ENCODE measurements at regions not wholly inside any gene's neighbourhood (a gene's known extent, or its start where the extent isn't known, plus 50 kb on each side); places are given as distances from the start of the nearest gene placed in this dataset.

DNA sequence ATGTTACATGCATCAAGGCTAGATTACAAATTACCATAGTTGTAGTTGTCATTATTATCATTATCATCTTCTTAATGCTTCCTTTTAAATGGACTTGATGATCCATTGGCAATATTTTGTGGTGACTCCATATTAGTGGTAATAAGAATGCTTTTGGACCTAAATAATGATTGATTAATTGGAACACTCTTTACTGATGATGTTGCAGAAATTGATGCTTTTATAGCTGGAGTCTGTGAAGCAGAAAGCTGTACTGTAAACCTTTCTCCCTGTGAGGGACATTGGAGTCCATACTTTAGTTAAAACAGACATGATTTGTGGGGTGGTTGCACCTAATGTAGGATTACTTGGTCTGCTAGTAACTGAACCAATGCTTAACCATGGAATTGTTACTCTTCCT is 190.4 kb downstream of the ATXN7L3B start:
- TF ChIP-seq, protein P1, sequence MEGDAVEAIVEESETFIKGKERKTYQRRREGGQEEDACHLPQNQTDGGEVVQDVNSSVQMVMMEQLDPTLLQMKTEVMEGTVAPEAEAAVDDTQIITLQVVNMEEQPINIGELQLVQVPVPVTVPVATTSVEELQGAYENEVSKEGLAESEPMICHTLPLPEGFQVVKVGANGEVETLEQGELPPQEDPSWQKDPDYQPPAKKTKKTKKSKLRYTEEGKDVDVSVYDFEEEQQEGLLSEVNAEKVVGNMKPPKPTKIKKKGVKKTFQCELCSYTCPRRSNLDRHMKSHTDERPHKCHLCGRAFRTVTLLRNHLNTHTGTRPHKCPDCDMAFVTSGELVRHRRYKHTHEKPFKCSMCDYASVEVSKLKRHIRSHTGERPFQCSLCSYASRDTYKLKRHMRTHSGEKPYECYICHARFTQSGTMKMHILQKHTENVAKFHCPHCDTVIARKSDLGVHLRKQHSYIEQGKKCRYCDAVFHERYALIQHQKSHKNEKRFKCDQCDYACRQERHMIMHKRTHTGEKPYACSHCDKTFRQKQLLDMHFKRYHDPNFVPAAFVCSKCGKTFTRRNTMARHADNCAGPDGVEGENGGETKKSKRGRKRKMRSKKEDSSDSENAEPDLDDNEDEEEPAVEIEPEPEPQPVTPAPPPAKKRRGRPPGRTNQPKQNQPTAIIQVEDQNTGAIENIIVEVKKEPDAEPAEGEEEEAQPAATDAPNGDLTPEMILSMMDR (IDR thresholded peaks at IDR 0.05; ENCODE audit: unreplicated experiment): no peak
- H3K27me3 Mint-ChIP-seq (ENCODE audit: low read depth): peaks cover 3% of the 10 kb centered on the region
- H3K4me3 Mint-ChIP-seq: no peak overlapping the region
- H3K27ac Mint-ChIP-seq: no peak overlapping the region
- no peaks in the 10 kb centered on the region for H3K36me3 Mint-ChIP-seq
- peaks cover 4% of the 10 kb centered on the region for H3K9me3 Mint-ChIP-seq
- H3K4me1 Mint-ChIP-seq: peaks cover 4% of the 10 kb centered on the region
- DNase-seq (ENCODE audit: low spot score in 2 of 2, unreplicated experiment in 2 of 2): no peak

DNA sequence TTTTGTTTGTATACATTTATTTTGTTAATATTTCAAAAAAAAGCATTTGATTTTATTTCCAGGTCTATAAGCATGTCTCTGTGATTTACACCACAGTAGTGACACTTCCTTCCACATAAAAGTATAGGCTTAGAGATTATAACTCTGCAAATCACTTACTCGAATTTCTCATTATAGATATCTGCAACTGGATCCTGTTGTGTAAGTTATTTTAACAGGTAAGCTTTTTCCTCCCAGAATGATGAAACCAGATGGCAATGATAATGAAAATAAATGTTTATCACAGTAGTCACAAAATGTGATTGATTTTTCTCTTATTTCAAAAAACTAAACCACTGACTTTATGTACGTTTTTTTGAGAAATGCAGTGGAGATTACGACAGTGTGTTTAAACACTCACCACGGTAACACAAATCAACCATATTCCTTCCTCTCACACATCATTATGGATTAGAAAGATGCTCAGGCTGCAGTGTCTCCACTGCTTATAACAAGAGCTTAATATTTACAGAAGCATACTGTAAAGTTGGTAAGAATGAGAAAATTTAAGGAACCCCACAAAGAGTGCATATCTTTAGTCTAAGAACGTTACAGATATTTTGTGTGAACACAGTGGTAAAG is 194.6 kb downstream of the ATXN7L3B start:
- Mint-ChIP-seq H3K9me3 (no peaks in the 10 kb centered on the region), H3K36me3 (no peaks in the 10 kb centered on the region), H3K27me3 (ENCODE audit: low read depth) (peaks cover 3% of the 10 kb centered on the region), H3K4me1 (peaks cover 4% of the 10 kb centered on the region), H3K4me3 (no peak overlapping the region), H3K27ac (no peak overlapping the region)
- DNase-seq (ENCODE audit: low spot score in 2 of 2, unreplicated experiment in 2 of 2): no peak
- TF ChIP-seq, protein P1 (IDR thresholded peaks at IDR 0.05; ENCODE audit: unreplicated experiment): no peak

DNA sequence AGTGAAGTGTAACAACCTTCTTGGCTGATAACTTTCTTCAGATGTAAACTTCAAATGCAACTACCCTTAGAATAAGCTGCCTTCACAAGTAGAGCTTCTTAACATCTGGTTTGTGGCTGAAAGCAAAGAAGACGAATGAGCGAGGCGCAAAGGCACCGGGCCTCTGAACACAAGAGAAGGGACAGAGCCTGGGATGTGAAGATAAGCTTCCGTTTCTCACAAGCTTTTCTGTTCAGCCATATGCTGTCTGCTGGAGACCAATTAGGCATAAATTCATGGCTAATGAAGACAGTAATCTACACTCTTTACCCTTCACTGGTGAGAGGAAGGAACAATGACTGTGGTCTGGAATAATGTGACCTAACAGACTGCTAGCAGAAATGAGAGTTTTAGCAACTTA is 195.2 kb downstream of the ATXN7L3B start:
- TF ChIP-seq, protein P1 (IDR thresholded peaks at IDR 0.05; ENCODE audit: unreplicated experiment): no peak
- Mint-ChIP-seq H3K36me3 (no peaks in the 10 kb centered on the region), H3K9me3 (no peaks in the 10 kb centered on the region), H3K4me3 (no peak overlapping the region), H3K27me3 (ENCODE audit: low read depth) (peaks cover 3% of the 10 kb centered on the region), H3K27ac (peak overlapping the region; percentile 19), H3K4me1 (peaks cover 4% of the 10 kb centered on the region)
- no peak for DNase-seq (ENCODE audit: low spot score in 2 of 2, unreplicated experiment in 2 of 2)

DNA sequence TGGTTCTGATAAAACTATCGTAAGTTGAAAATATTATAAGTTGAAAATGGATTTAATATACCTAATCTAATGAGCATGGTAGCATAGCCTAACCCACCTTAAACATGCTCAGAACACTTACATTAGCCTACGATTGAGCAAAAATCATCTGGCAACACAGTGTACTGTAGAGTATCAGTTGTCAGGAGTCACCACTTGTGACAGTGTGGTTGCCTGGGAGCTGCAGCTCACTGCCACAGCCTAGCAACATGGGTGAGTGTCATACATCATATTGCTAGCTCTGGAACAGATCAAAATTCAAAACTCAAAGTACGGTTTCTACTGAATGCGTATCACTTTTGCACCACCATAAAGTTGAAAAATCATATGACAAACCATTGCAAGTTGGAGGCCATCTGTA is 203.5 kb downstream of the ATXN7L3B start:
- no peak for DNase-seq (ENCODE audit: low spot score in 2 of 2, unreplicated experiment in 2 of 2)
- H3K36me3 Mint-ChIP-seq: no peaks in the 10 kb centered on the region
- H3K4me3 Mint-ChIP-seq: no peak overlapping the region
- no peaks in the 10 kb centered on the region for H3K9me3 Mint-ChIP-seq
- H3K27me3 Mint-ChIP-seq (ENCODE audit: low read depth): peaks cover 12% of the 10 kb centered on the region
- TF ChIP-seq, protein P1 (IDR thresholded peaks at IDR 0.05; ENCODE audit: unreplicated experiment): no peak
- no peaks in the 10 kb centered on the region for H3K4me1 Mint-ChIP-seq
- H3K27ac Mint-ChIP-seq: no peak overlapping the region

DNA sequence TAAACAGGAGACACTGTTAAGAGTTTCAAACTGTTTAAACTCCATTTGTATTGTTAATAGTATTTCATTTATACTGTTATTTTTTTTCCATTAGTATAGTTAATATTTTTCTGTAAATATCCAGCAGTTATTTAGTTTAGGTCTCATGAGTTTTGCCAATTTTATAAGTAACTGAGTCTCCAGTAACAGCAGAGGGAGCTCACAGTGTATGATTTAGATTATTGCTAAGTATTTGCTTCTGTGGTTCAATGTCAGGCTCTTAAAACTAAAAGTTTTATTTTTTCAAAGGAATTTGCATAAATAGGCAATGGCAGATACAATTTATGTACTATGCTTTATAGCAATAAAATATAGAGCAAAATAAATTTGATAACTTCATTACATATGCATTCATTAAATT is 209.7 kb downstream of the ATXN7L3B start:
- no peaks in the 10 kb centered on the region for H3K4me1 Mint-ChIP-seq
- H3K9me3 Mint-ChIP-seq: no peaks in the 10 kb centered on the region
- peaks cover 7% of the 10 kb centered on the region for H3K27me3 Mint-ChIP-seq (ENCODE audit: low read depth)
- H3K36me3 Mint-ChIP-seq: no peaks in the 10 kb centered on the region
- DNase-seq (ENCODE audit: low spot score in 2 of 2, unreplicated experiment in 2 of 2): no peak
- TF ChIP-seq, protein P1 (IDR thresholded peaks at IDR 0.05; ENCODE audit: unreplicated experiment): no peak
- no peak overlapping the region for H3K27ac Mint-ChIP-seq
- no peak overlapping the region for H3K4me3 Mint-ChIP-seq

DNA sequence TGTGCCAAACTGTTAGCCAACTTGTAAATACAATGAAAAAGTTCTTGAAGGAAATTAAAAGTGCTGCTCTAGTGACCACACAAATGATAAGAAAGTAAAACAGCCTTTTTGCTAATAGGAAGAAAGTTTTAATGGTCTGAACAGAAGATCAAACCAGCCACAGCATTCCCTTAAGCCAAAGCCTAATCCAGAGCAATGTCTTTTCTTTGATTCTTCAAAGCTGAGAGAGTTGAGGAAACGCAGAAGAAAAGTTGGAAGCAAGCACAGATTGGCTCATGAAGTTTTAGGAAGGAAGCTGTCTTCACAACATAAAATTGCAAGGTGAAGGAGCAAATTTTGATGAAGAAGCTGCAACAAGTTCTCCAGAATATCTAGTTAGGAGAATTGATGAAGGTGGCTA is 213.8 kb downstream of the ATXN7L3B start:
- Mint-ChIP-seq H3K27me3 (ENCODE audit: low read depth) (no peaks in the 10 kb centered on the region), H3K4me3 (no peak overlapping the region), H3K27ac (no peak overlapping the region), H3K4me1 (peaks cover 2% of the 10 kb centered on the region), H3K9me3 (no peaks in the 10 kb centered on the region), H3K36me3 (no peaks in the 10 kb centered on the region)
- TF ChIP-seq, protein P1 (IDR thresholded peaks at IDR 0.05; ENCODE audit: unreplicated experiment): no peak
- no peak for DNase-seq (ENCODE audit: low spot score in 2 of 2, unreplicated experiment in 2 of 2)
